ENCODE measurements at regions not wholly inside any gene's neighbourhood (a gene's known extent, or its start where the extent isn't known, plus 50 kb on each side); places are given as distances from the start of the nearest gene placed in this dataset.
"Not testable (repeated sequence)": the region's sequence is repeated elsewhere in the genome, so short reads cannot be mapped to it uniquely, and the experiment has no call there.

DNA sequence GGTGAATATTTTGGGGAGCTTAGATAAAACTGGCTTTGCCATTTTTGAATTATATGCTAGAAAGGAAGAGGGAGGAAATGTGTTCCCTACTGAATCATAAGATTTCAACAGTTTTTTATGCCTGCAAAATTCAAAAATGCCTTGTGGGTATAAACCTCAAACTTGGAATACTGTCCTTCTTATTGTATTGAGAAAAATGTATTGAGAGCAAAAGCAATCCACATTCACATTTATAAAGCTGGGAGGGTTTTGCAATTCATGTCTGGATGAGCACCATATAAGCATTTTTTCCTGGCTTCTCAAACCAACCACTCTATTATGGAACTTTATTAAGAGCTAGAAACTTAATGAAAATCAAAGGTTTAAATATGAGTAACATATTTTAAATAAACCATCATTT is 289.8 kb downstream of the PCDH7 start:
- no peak overlapping the region for H3K27ac ChIP-seq (ENCODE audit: low read depth, low read length, severe bottlenecking)
- no peaks in the 10 kb centered on the region for H3K4me1 ChIP-seq (ENCODE audit: control insufficient read depth, insufficient read depth, low read length, poor library complexity, severe bottlenecking)

DNA sequence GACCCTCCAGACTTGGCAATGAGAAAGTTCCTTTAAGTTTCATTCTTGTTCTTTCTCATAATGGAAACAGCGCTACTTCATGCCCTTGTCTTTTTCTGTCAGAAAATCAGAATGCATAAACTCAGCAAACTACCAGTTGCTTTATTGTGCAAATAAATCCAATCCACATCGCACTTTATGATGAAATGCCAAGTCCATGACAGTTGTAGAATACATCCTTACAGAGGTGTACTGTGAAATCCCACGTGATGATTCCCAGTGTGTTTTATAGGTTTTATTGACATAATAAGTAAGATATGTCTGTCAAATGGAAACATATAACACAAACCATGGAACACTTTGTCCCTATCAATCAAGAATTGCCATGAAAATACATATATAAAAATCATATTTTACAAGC is 295.0 kb downstream of the PCDH7 start:
- no peaks in the 10 kb centered on the region for H3K9me3 ChIP-seq (ENCODE audit: control insufficient read depth, low read length)
- no peak overlapping the region for H3K4me3 ChIP-seq (ENCODE audit: extremely low read depth, insufficient read depth, low read length, poor library complexity, severe bottlenecking)
- H3K27ac ChIP-seq (ENCODE audit: low read depth, low read length, severe bottlenecking): no peak overlapping the region
- peaks cover 2% of the 10 kb centered on the region for H3K4me1 ChIP-seq (ENCODE audit: control insufficient read depth, insufficient read depth, low read length, poor library complexity, severe bottlenecking)
- H3K36me3 ChIP-seq (ENCODE audit: control insufficient read depth, insufficient read depth, low read length): no peaks in the 10 kb centered on the region
- WGBS, 2 experiments (ENCODE audit: insufficient coverage in 2 of 2): no CpG with 5 or more reads among the region's 3 CpGs

More for the DNA sequence above, 289.8 kb downstream of the PCDH7 start:
- no peak overlapping the region for H3K4me3 ChIP-seq (ENCODE audit: extremely low read depth, insufficient read depth, low read length, poor library complexity, severe bottlenecking)
- no peaks in the 10 kb centered on the region for H3K36me3 ChIP-seq (ENCODE audit: control insufficient read depth, insufficient read depth, low read length)
- H3K9me3 ChIP-seq (ENCODE audit: control insufficient read depth, low read length): no peaks in the 10 kb centered on the region

DNA sequence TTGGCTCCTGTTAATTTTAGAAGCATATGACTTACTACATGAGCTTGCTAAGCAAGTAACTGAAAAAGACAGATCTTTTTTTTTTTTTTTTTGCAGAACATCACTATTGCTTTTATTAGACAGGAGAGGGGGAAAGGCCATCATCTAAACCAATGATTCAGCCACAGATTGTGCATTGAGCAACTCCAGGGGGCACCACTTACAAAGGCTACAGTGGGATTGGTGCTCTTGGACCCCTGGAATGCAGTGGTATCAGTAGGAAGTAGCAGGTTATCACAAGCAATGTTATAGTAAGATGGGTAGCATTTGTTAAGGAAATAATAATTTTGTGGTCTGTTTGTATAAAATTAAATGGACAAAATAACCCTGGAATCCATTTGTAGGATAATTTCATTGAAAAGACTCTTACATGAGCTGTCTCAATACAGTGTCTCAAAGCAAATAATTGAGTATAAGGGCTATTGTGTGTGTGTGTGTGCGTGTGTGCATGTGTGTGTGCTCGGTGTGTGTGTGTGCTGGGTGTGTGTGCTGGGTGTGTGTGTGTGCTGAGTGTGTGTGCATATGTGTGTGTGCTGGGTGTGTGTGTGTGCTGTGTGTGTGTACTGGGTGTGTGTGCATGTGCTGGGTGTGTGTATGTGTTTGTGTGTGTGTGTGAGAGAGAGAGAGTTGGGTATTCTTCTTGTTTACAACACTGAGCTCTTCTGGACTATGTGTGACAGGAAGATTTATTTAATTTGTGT is 296.3 kb downstream of the PCDH7 start:
- Histone ChIP-seq H3K9me3 (ENCODE audit: control insufficient read depth, low read length) (no peaks in the 10 kb centered on the region), H3K4me3 (ENCODE audit: extremely low read depth, insufficient read depth, low read length, poor library complexity, severe bottlenecking) (no peak overlapping the region), H3K4me1 (ENCODE audit: control insufficient read depth, insufficient read depth, low read length, poor library complexity, severe bottlenecking) (peaks cover 6% of the 10 kb centered on the region), H3K27ac (ENCODE audit: low read depth, low read length, severe bottlenecking) (no peak overlapping the region), H3K36me3 (ENCODE audit: control insufficient read depth, insufficient read depth, low read length) (no peaks in the 10 kb centered on the region)
- 89 to 92% methylated on average over 2 of the region's 2 CpGs for WGBS, 2 experiments (ENCODE audit: insufficient coverage in 2 of 2)

DNA sequence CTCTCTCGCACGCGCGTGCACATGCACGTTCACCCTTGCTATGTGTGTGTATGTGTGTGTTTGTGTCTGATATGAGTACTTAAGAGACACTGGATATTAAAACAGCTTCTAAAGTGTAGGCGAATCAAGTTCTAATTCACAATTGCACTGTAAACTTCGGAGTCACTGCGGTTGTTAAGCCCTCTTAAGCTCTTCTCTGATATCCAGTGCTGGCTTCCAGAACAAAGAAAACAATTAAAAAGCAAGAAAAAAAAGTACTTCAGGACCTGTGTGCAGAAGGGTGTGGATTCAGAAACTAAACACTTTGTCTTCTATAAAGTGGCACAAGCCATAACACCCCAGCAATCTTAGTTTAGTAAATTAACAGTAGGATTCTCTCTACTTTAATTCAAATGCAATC is 300.2 kb downstream of the PCDH7 start:
- no peak overlapping the region for H3K4me3 ChIP-seq (ENCODE audit: extremely low read depth, insufficient read depth, low read length, poor library complexity, severe bottlenecking)
- peaks cover 6% of the 10 kb centered on the region for H3K4me1 ChIP-seq (ENCODE audit: control insufficient read depth, insufficient read depth, low read length, poor library complexity, severe bottlenecking)
- WGBS, 2 experiments (ENCODE audit: insufficient coverage in 2 of 2): 100% methylated on average over 1 of the region's 8 CpGs; no CpG with 5 or more reads in 1 of the 2 experiments
- no peaks in the 10 kb centered on the region for H3K36me3 ChIP-seq (ENCODE audit: control insufficient read depth, insufficient read depth, low read length)
- peak overlapping the region; percentile 31 for H3K27ac ChIP-seq (ENCODE audit: low read depth, low read length, severe bottlenecking)
- no peaks in the 10 kb centered on the region for H3K9me3 ChIP-seq (ENCODE audit: control insufficient read depth, low read length)

DNA sequence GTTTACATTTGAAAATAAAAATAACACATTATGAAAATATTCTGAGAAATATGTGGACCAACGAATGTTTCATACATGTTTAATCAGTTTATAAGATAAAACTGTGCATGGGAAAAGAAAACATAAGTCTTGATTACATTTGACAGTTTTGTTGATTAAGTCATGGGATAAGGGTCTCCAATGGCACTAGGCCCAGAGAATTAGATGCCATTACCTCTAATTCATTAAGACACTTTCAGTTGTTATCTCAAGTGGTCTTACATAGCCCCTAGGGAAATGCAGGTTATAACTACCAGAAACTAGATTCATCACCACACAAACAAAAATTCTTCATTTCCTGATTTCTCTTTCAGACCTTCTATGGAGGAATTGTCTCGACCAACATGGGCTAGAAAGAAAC is 300.8 kb downstream of the PCDH7 start:
- Histone ChIP-seq H3K9me3 (ENCODE audit: control insufficient read depth, low read length) (no peaks in the 10 kb centered on the region), H3K36me3 (ENCODE audit: control insufficient read depth, insufficient read depth, low read length) (no peaks in the 10 kb centered on the region), H3K4me1 (ENCODE audit: control insufficient read depth, insufficient read depth, low read length, poor library complexity, severe bottlenecking) (peaks cover 6% of the 10 kb centered on the region), H3K4me3 (ENCODE audit: extremely low read depth, insufficient read depth, low read length, poor library complexity, severe bottlenecking) (no peak overlapping the region), H3K27ac (ENCODE audit: low read depth, low read length, severe bottlenecking) (no peak overlapping the region)
- no CpG with 5 or more reads among the region's 2 CpGs for WGBS, 2 experiments (ENCODE audit: insufficient coverage in 2 of 2)

DNA sequence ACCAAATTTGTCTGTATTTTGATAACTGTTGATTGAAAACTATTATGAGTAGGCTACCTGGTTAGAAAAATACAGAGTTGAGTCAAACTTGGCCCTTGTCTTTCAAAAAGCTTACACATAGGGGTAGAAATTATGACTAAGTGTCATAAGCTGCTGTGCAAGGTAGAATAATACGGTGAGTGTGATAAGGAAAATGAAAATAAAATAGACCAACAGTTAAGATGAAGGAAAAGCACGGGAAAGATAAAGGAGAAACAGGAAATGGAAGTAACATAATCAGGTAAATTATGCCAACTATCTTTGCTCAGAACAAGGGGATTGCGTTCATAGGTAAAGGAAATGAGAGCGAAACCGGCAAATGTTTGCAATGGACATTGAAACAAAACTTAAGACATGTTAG is 302.5 kb downstream of the PCDH7 start:
- WGBS, 2 experiments (ENCODE audit: insufficient coverage in 2 of 2): 95 to 100% methylated on average over 5 of the region's 5 CpGs
- Histone ChIP-seq H3K36me3 (ENCODE audit: control insufficient read depth, insufficient read depth, low read length) (no peaks in the 10 kb centered on the region), H3K4me3 (ENCODE audit: extremely low read depth, insufficient read depth, low read length, poor library complexity, severe bottlenecking) (no peak overlapping the region), H3K27ac (ENCODE audit: low read depth, low read length, severe bottlenecking) (no peak overlapping the region), H3K4me1 (ENCODE audit: control insufficient read depth, insufficient read depth, low read length, poor library complexity, severe bottlenecking) (peaks cover 6% of the 10 kb centered on the region), H3K9me3 (ENCODE audit: control insufficient read depth, low read length) (no peaks in the 10 kb centered on the region)

DNA sequence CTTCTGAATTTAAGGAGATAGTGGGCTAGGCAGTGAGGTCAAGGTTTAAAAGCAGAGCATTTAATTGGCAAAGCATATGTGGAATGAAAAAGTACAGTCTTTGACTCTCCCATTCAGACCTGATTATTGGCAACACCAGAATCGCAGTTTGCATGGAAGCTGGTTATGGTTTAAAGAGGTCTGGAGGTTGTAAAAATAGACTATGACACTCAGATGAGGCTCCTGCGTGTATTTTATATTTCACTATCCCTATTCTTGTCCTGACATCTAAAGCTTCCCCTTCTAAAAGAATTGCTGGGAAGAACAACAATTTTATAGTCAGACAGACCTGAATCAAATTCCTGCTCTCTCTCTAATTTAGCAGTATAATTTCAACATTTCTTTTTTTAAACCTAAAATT is 302.9 kb downstream of the PCDH7 start:
- H3K36me3 ChIP-seq (ENCODE audit: control insufficient read depth, insufficient read depth, low read length): no peaks in the 10 kb centered on the region
- no peak overlapping the region for H3K27ac ChIP-seq (ENCODE audit: low read depth, low read length, severe bottlenecking)
- 75 to 100% methylated on average over 1 of the region's 2 CpGs for WGBS, 2 experiments (ENCODE audit: insufficient coverage in 2 of 2)
- peaks cover 6% of the 10 kb centered on the region for H3K4me1 ChIP-seq (ENCODE audit: control insufficient read depth, insufficient read depth, low read length, poor library complexity, severe bottlenecking)
- no peaks in the 10 kb centered on the region for H3K9me3 ChIP-seq (ENCODE audit: control insufficient read depth, low read length)
- H3K4me3 ChIP-seq (ENCODE audit: extremely low read depth, insufficient read depth, low read length, poor library complexity, severe bottlenecking): no peak overlapping the region

DNA sequence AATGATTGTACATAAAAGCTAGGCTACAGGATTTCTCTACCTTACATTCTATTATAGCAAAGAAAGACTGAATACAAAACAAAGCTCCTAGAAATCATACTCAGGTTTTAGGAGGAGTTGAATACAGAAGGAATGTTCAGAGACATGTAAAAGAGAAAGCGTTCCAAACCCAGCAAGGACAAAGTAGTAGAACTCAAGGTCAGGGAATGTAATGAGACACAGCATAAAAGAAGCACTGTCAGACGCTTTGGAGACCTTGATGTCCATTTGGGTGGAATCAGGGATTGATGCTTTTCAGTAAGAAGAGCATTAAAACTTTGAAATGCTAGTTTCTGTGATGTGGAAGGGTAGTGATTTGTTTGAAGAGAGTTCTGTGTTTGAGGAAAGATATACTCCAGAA is 303.6 kb downstream of the PCDH7 start:
- WGBS, 2 experiments (ENCODE audit: insufficient coverage in 2 of 2): 96 to 100% methylated on average over 2 of the region's 2 CpGs
- H3K4me1 ChIP-seq (ENCODE audit: control insufficient read depth, insufficient read depth, low read length, poor library complexity, severe bottlenecking): peaks cover 6% of the 10 kb centered on the region
- H3K27ac ChIP-seq (ENCODE audit: low read depth, low read length, severe bottlenecking): no peak overlapping the region

DNA sequence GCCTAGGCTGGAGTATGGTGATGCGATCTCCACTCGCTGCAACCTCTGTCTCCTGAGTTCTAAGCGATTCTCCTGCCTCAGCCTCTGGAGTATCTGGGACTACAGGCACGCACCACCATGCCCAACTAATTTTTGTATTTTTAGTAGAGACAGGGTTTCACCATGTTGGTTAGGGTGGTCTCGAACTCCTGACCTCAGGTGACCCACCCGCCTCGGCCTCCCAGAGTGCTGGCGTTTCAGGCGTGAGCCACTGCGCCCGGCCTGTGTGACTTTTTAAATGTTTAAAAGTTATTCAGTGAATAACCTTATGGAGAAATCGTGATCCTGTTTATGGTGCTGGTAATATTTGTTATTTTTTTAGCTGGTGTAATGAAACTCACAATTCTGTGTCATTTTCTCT is 304.6 kb downstream of the PCDH7 start:
- not testable (repeated sequence) for H3K27ac ChIP-seq (ENCODE audit: low read depth, low read length, severe bottlenecking); H3K4me3 ChIP-seq (ENCODE audit: extremely low read depth, insufficient read depth, low read length, poor library complexity, severe bottlenecking); H3K9me3 ChIP-seq (ENCODE audit: control insufficient read depth, low read length); H3K4me1 ChIP-seq (ENCODE audit: control insufficient read depth, insufficient read depth, low read length, poor library complexity, severe bottlenecking); H3K36me3 ChIP-seq (ENCODE audit: control insufficient read depth, insufficient read depth, low read length)
- WGBS, 2 experiments (ENCODE audit: insufficient coverage in 2 of 2): 100% methylated on average over 2 to 7 of the region's 12 CpGs

More for the DNA sequence above, 303.6 kb downstream of the PCDH7 start:
- Histone ChIP-seq H3K4me3 (ENCODE audit: extremely low read depth, insufficient read depth, low read length, poor library complexity, severe bottlenecking) (no peak overlapping the region), H3K36me3 (ENCODE audit: control insufficient read depth, insufficient read depth, low read length) (no peaks in the 10 kb centered on the region), H3K9me3 (ENCODE audit: control insufficient read depth, low read length) (no peaks in the 10 kb centered on the region)

DNA sequence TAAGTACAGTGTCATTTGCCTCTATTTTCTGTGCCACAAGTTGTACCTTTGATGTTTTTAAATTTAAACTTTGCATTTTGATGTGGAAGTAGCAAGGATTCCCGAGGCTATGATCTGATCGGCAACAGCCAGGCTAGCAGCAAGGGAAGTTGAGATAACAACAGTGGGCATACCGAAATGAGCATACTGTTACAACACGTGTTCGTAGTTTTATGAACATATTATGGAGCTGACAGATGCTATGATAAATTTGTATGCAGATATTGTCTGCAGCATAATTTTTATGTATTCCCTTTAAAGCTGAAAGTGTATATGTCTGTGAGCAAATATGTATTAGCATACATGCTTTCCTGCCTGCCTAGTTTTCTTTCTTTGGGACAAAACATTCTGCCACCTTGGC is 306.1 kb downstream of the PCDH7 start:
- Histone ChIP-seq H3K4me1 (ENCODE audit: control insufficient read depth, insufficient read depth, low read length, poor library complexity, severe bottlenecking) (no peaks in the 10 kb centered on the region), H3K36me3 (ENCODE audit: control insufficient read depth, insufficient read depth, low read length) (no peaks in the 10 kb centered on the region), H3K4me3 (ENCODE audit: extremely low read depth, insufficient read depth, low read length, poor library complexity, severe bottlenecking) (no peak overlapping the region), H3K27ac (ENCODE audit: low read depth, low read length, severe bottlenecking) (no peak overlapping the region), H3K9me3 (ENCODE audit: control insufficient read depth, low read length) (no peaks in the 10 kb centered on the region)
- WGBS, 2 experiments (ENCODE audit: insufficient coverage in 2 of 2): 88 to 96% methylated on average over 5 of the region's 5 CpGs

DNA sequence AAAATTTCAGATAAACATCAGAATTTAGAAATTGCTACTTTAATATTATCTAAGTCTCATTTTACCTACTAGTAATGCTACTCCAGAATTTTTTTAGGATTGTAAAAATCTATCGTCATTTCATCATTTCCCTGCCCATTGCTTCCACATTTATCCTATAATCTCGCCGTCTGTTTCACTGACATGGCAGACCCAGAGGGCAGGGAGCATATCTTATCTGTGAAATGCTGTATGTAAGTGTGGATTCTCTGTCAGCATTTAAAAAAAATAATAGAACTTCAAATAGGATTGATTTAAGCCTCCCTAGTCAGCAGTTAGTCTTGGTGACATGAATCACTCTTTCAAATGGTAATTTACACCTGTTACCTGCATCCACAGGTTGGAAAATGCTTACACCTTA is 314.4 kb downstream of the PCDH7 start:
- Histone ChIP-seq H3K27ac (ENCODE audit: low read depth, low read length, severe bottlenecking) (no peak overlapping the region), H3K36me3 (ENCODE audit: control insufficient read depth, insufficient read depth, low read length) (no peaks in the 10 kb centered on the region), H3K4me3 (ENCODE audit: extremely low read depth, insufficient read depth, low read length, poor library complexity, severe bottlenecking) (no peak overlapping the region), H3K9me3 (ENCODE audit: control insufficient read depth, low read length) (no peaks in the 10 kb centered on the region), H3K4me1 (ENCODE audit: control insufficient read depth, insufficient read depth, low read length, poor library complexity, severe bottlenecking) (no peaks in the 10 kb centered on the region)
- WGBS, 2 experiments (ENCODE audit: insufficient coverage in 2 of 2): no CpG with 5 or more reads among the region's 3 CpGs

Data from mesodermal cell (in vitro differentiated cells).